GM12878 (cell line): ENCODE measurements at regions not wholly inside any gene's neighbourhood (a gene's known extent, or its start where the extent isn't known, plus 50 kb on each side); places are given as distances from the start of the nearest gene placed in this dataset.

ENCODE experiments used
- ATAC-seq: fragments of 200-7000 bp; cut with Tn5 transposase; 3 replicates; pipeline ENCODE4 v1.9.1; 2020; ENCODE audit warnings: mild to moderate bottlenecking, moderate library complexity
- BruUV-seq: library from RNA; stranded (reverse); fragments of 400-500 nt; replicated peaks from 2 replicates; lab custom pipeline; 2021; lab: Mats Ljungman, UMichigan
- CTCF ChIA-PET: fragments of 300-600 bp; sonication (Branson Sonifier 250); formaldehyde crosslinking; extraction: SDS; loops from one replicate; lab custom pipeline; 2021; ENCODE audit warnings: inconsistent platforms; lab: Yijun Ruan, JAX
- POLR2A ChIA-PET: fragments of 350-600 bp; formaldehyde crosslinking; extraction: SDS; loops from one replicate; lab custom pipeline; 2021; ENCODE audit warnings: inconsistent platforms; lab: Charles Lee
- RAD21 ChIA-PET: fragments of 300-600 bp; sonication (Branson Sonifier 250); formaldehyde crosslinking; loops from one replicate; lab custom pipeline; 2023; ENCODE audit warnings: antibody characterized with exemption; ENCODE audit not compliant: unreplicated experiment; lab: Charles Lee
- SMC1A ChIA-PET: fragments of 300-600 bp; sonication (Branson Sonifier 250); formaldehyde crosslinking; loops from one replicate; lab custom pipeline; 2023; ENCODE audit not compliant: unreplicated experiment, uncharacterized antibody; lab: Charles Lee
- DNase-seq: peaks from one replicate; pipeline ENCODE4 v3.0.0-alpha.2; 2011; ENCODE audit warnings: low read depth, low spot score
- FAIRE-seq: peaks from 3 replicates; lab custom pipeline; 2011; peaks lifted over from hg19 to GRCh38; lab: Jason Lieb, UNC
- H2AFZ ChIP-seq: 2 replicates; pipeline ENCODE4 v1.6.0; 2011; ENCODE audit warnings: low read depth, low read length, control low read depth; ENCODE audit not compliant: control insufficient read depth
- H3K27ac ChIP-seq: 2 replicates; pipeline ENCODE4 v1.5.1; 2011; ENCODE audit warnings: control low read depth; ENCODE audit not compliant: control insufficient read depth, insufficient read depth
- H3K27me3 ChIP-seq, 2 experiments: replicated peaks in 1 of 2; 2 replicates each; pipeline versions ENCODE4 v1.6.0 to v1.6.1; 2011; ENCODE audit warnings: low read length in 1 of 2; ENCODE audit not compliant: control insufficient read depth in 2 of 2, insufficient read depth in 2 of 2
- H3K36me3 ChIP-seq, 2 experiments: 2 replicates each; pipeline ENCODE4 v1.5.1; 2011; ENCODE audit warnings: low read length in 1 of 2; ENCODE audit not compliant: control insufficient read depth in 2 of 2, insufficient read depth in 2 of 2
- H3K4me1 ChIP-seq: 2 replicates; pipeline ENCODE4 v1.6.1; 2011; ENCODE audit warnings: mild to moderate bottlenecking, low read length, moderate library complexity, mixed read lengths; ENCODE audit not compliant: control insufficient read depth, insufficient read depth
- H3K4me2 ChIP-seq: 2 replicates; pipeline ENCODE4 v1.6.0; 2011; ENCODE audit warnings: control low read depth; ENCODE audit not compliant: control insufficient read depth, insufficient read depth
- H3K4me3 ChIP-seq: fragments of 200-600 bp; sonication (generic); 2 replicates; pipeline ENCODE4 v1.5.1; 2016
- H3K79me2 ChIP-seq: 2 replicates; pipeline ENCODE4 v1.6.0; 2011; ENCODE audit warnings: low read length; ENCODE audit not compliant: control insufficient read depth, insufficient read depth
- H3K9ac ChIP-seq: 2 replicates; pipeline ENCODE4 v1.8.0; 2011; ENCODE audit warnings: low read length, control low read depth, mixed read lengths; ENCODE audit not compliant: control insufficient read depth, insufficient read depth
- H3K9me3 ChIP-seq: replicated peaks from 3 replicates; pipeline ENCODE4 v1.5.1; 2011; ENCODE audit warnings: mild to moderate bottlenecking, low read length; ENCODE audit not compliant: control insufficient read depth, insufficient read depth
- H4K20me1 ChIP-seq: 2 replicates; pipeline ENCODE4 v1.6.0; 2011; ENCODE audit not compliant: control insufficient read depth, insufficient read depth
- BMI1 ChIP-seq: fragments of 450-650 bp; IDR thresholded peaks from 2 replicates; pipeline ENCODE4 v1.6.1; 2016; ENCODE audit warnings: mild to moderate bottlenecking, moderate library complexity, borderline replicate concordance
- CHD4 ChIP-seq: fragments of 200-600 bp; sonication (generic); IDR thresholded peaks from 2 replicates; pipeline ENCODE4 v1.6.1; 2016; ENCODE audit warnings: mild to moderate bottlenecking
- E2F8 ChIP-seq: fragments of 450-650 bp; IDR thresholded peaks from 2 replicates; pipeline ENCODE4 v1.6.1; 2018; ENCODE audit warnings: mild to moderate bottlenecking, low read depth, moderate library complexity; ENCODE audit not compliant: partially characterized antibody
- EED ChIP-seq: sonication (generic); IDR thresholded peaks from 2 replicates; pipeline ENCODE4 v1.6.1; 2016; ENCODE audit warnings: antibody characterized with exemption, low read depth
- ELK1 ChIP-seq: IDR thresholded peaks from 2 replicates; pipeline ENCODE4 v1.6.1; 2012; ENCODE audit warnings: low read depth, low read length, improper control_type of control experiment
- HCFC1 ChIP-seq: fragments of 150-350 bp; IDR thresholded peaks from 2 replicates; pipeline ENCODE4 v1.6.1; 2014; ENCODE audit warnings: low read length
- HSF1 ChIP-seq: fragments of 150-350 bp; IDR thresholded peaks from 2 replicates; pipeline ENCODE4 v1.6.1; 2014; ENCODE audit warnings: mild to moderate bottlenecking, low read depth, low read length
- KDM1A ChIP-seq: fragments of 200-600 bp; sonication (generic); IDR thresholded peaks from 2 replicates; pipeline ENCODE4 v1.6.1; 2016; ENCODE audit warnings: borderline replicate concordance
- LARP7 ChIP-seq: fragments of 450-650 bp; IDR thresholded peaks from 2 replicates; pipeline ENCODE4 v1.6.1; 2017; ENCODE audit warnings: mild to moderate bottlenecking
- RAD21 ChIP-seq: IDR thresholded peaks from 2 replicates; pipeline ENCODE4 v1.6.1; 2011; ENCODE audit warnings: mild to moderate bottlenecking, low read depth, low read length, moderate library complexity; ENCODE audit not compliant: insufficient read depth
- RB1 ChIP-seq: fragments of 450-650 bp; formaldehyde crosslinking; IDR thresholded peaks from 2 replicates; pipeline ENCODE4 v1.6.1; 2017; ENCODE audit warnings: mild to moderate bottlenecking, borderline replicate concordance
- RCOR1 ChIP-seq: conservative IDR thresholded peaks from 2 replicates; pipeline ENCODE4 v1.6.1; 2012; ENCODE audit warnings: low read depth, low read length, improper control_type of control experiment
- SMAD1 ChIP-seq: fragments of 450-650 bp; IDR thresholded peaks from 2 replicates; pipeline ENCODE4 v1.6.1; 2018; ENCODE audit warnings: mild to moderate bottlenecking, low read depth; ENCODE audit not compliant: partially characterized antibody
- STAT3 ChIP-seq: IDR thresholded peaks from 2 replicates; pipeline ENCODE4 v1.6.1; 2011; ENCODE audit warnings: low read depth, low read length, improper control_type of control experiment
- TCF12 ChIP-seq: IDR thresholded peaks from 2 replicates; pipeline ENCODE4 v1.6.1; 2011; ENCODE audit warnings: low read depth, mild to moderate bottlenecking, low read length
- ZNF217 ChIP-seq: fragments of 450-650 bp; IDR thresholded peaks from 2 replicates; pipeline ENCODE4 v1.6.1; 2017; ENCODE audit warnings: antibody characterized with exemption, mild to moderate bottlenecking
- ZNF24 ChIP-seq: fragments of 450-650 bp; IDR thresholded peaks from 2 replicates; pipeline ENCODE4 v1.6.1; 2017; ENCODE audit warnings: antibody characterized with exemption, mild to moderate bottlenecking
- ZNF622 ChIP-seq: fragments of 450-650 bp; IDR thresholded peaks from 2 replicates; pipeline ENCODE4 v1.6.1; 2017; ENCODE audit warnings: mild to moderate bottlenecking, inconsistent platforms
- WGBS: methylation state at CpG from one replicate; pipeline ENCODE4 v1.1.6; 2016; ENCODE audit warnings: low lambda C conversion rate; ENCODE audit not compliant: insufficient replicate concordance, insufficient coverage; ENCODE audit errors: missing lambda C conversion rate; 5-methylcytosine and 5-hydroxymethylcytosine counted together
- in situ Hi-C: fragments of 300-500 bp; cut with MboI; formaldehyde crosslinking; loops from 9 replicates; pipeline ENCODE4 v1.14.3; 2018; ENCODE audit warnings: mixed read lengths
- intact Hi-C: fragments of 100-400 bp; cut with micrococcal nuclease; formaldehyde crosslinking; loops from one replicate; pipeline ENCODE4 v1.14.2; 2022; ENCODE audit not compliant: unreplicated experiment

DNA sequence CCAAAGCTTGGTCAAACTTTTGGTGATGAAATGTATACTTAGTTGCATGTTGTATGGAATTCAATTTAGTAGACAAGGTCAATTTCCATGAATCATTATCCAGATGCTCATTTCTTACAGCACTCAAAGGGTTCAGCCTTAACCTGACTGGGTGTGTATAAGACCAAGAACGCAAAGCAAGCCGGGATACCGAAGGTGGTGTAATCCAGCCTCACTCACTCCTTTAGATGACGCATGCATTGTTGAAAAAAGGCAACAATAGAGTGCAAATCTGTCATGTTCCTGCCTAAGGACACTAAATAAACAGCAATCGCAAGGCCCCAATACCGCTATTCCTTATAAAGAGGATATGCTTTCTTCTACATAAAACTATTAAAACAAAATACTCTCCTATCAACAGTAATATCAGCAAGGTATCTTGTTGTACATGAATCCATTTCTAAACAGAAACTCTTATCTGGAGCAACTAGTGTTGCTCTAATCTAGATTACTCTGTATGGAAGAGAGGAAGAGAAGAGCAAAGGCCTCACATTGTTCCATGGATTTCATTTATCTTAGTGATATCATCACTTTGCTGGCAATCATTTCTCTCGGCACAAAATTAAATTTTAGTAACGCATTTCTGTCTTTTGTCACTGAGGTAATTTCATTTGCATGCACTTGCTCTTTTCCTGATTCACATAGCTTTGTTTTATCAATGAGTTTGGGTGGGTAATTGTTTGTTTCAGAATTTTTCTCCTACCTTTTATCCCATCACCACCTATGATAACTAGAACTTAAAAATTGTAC lies 96.2 kb downstream of the PLK2 start:
- Histone ChIP-seq H3K36me3 (no peaks in the 10 kb centered on the region), H2AFZ (no peak overlapping the region), H3K27ac (no peak overlapping the region), H4K20me1 (no peaks in the 10 kb centered on the region), H3K79me2 (no peaks in the 10 kb centered on the region), H3K9ac (no peak overlapping the region), H3K27me3 (no peaks in the 10 kb centered on the region), H3K4me2 (no peak overlapping the region), H3K9me3 (no peaks in the 10 kb centered on the region), H3K4me1 (no peaks in the 10 kb centered on the region), H3K4me3 (no peak overlapping the region)
- no peak for TF ChIP-seq BMI1
- TF ChIP-seq RB1 = no peak
- TF ChIP-seq LARP7 = no peak
- no peak for TF ChIP-seq ZNF24
- no peak for TF ChIP-seq CHD4
- TF ChIP-seq HCFC1 = no peak
- TF ChIP-seq HSF1 = no peak
- TF ChIP-seq EED = no peak
- TF ChIP-seq ZNF622 = no peak
- no peak for TF ChIP-seq SMAD1
- TF ChIP-seq TCF12 = no peak
- no peak for TF ChIP-seq ELK1
- no peak for TF ChIP-seq RCOR1
- TF ChIP-seq KDM1A = no peak
- no peak for TF ChIP-seq ZNF217
- TF ChIP-seq STAT3 = no peak
- no peak for TF ChIP-seq E2F8
- TF ChIP-seq RAD21 = no peak
- DNase-seq (no peak), ATAC-seq (no peak), FAIRE-seq (no peak)
- in situ Hi-C loops = no loop called here
- SMC1A ChIA-PET = no interaction called here
- CTCF ChIA-PET = no interaction called here
- intact Hi-C loops = no loop called here
- POLR2A ChIA-PET = no interaction called here
- no TSS peak for BruUV-seq
- RAD21 ChIA-PET = no interaction called here
- 86% methylated on average over 8 of the region's 8 CpGs for WGBS
